Activated CD4-positive, CD25-positive, alpha-beta regulatory T cell treated with anti-CD3 and anti-CD28 coated beads, Interleukin-2, amount 50 U/mL, for 16 hours (primary cell): ENCODE measurements at regions not wholly inside any gene's neighbourhood (a gene's known extent, or its start where the extent isn't known, plus 50 kb on each side); places are given as distances from the start of the nearest gene placed in this dataset.

Experiments
- DNase-seq: peaks from one replicate; pipeline ENCODE4 v3.0.0-alpha.2; 2020; ENCODE audit warnings: low read depth, low spot score

DNA sequence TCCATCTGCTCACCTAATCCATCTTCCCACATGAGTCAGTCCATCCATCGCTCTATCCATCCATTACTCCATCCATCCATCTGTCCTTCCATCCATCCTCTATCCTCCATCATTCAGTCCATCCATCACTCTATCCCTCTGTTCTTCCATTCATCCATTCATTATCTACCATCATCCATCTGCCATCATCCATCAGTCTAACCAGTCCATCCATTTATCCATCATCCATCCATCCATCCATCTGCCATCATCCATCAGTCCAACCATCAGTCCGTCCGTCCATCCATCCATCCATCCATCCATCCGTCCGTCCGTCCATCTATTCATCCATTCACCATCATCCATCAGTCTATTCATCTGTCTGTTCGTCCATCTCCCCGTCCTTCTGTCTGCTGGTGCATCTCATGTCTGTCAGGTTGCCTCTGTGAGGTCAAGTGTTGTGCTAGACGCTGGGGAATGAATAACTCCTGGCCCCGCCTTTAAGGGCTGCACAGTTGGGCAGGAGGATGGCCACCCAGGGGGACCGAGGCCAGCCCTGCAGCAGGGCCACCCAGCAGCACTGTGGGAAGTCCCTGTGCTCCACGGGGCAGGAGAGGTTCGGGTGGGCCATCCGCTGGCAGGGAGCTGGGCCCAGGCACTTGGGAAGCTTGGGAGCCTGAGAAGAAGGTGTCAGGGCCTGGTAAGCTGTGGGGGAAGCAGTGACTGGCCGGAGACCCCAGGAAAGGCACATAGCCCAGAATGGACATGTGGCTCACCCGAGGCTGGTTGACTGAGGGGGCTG lies 137.1 kb downstream of the CTTN start:
- no peak for DNase-seq

DNA sequence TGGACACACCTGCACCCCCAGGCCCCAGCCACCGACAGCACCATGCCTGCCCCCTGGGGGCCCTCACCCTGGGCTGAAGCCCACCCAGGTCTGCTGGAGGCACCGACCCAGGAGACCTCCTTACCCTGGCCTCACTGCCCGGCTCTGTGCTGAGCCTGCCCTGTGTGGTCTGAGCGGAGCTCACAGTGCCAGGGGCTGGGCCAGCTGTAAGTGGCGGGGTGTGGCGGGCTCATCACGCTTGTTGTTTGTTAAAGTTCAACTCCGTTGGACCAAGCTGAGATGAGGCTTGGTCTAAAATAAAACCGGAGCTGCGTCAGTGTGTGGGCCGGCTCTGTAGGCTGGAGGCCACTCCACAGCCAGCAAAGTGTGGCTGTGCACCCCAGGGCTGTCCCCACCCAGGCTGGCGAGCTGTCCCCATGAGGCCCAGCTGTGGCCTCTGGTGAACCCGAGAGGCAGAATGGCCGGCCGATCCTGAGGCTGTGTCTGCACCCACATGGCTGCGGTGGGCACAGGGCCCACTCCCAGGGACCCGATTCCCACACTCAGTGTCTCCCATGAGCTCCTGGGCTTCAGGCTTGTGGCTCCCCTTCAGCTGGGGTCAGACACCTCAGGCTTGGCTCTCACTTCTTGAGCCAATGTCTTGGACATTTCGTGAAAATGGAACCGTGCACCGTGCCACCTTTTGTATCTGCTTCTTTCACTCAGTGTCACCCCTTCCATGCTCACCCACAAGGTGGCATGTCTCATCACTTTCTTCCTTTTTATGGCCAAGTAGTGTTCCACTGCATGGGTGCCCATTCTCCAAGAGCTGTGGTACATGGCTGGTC lies 137.9 kb downstream of the CTTN start:
- no peak for DNase-seq

DNA sequence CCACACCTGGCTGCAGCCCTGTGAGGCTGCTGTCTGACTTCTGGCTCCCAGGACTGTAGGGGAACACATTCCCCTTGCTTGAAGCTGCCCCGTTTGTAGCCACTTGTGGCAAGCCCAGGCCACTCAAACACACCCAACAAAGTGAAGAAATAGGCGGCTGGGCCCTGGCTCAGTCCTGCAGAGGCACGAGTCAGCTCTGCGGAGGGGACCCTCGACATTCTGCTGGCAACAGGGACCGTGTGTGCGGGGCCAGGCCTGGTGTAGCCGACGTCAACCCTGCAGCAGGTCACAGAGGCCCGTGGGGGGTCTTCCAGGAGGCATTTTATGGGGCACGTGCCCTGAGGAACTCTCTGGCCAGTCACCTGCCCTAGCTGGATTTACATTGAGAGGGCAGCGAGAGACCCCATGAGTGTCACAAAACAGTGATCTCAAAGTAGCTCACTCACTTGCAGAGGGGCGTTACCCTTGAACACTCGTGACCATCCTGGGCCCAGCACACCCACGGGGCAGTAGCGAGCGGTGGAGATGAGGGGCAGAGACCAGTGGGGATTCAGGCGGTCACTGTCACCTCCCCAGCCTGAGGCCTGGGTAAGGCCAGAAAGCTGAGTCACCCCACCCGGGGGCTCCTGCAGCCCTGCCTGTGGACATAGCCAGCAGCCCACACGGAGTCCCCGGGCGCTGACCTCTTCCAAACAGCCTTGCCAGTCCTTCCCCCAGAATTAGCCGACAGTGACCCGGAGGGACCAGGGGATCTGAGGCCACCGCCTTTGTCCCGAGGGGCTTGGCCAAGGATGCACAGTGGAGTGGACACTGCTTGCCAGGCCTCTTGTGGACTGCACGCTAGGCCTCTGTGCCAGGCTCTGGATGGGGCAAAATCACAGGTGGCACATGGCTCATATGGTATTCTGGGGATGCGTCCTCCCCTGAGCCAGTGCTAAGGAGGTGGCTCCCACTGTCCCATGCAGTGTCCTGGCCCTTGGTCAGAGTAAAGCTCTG lies 139.5 kb downstream of the CTTN start:
- DNase-seq = no peak

DNA sequence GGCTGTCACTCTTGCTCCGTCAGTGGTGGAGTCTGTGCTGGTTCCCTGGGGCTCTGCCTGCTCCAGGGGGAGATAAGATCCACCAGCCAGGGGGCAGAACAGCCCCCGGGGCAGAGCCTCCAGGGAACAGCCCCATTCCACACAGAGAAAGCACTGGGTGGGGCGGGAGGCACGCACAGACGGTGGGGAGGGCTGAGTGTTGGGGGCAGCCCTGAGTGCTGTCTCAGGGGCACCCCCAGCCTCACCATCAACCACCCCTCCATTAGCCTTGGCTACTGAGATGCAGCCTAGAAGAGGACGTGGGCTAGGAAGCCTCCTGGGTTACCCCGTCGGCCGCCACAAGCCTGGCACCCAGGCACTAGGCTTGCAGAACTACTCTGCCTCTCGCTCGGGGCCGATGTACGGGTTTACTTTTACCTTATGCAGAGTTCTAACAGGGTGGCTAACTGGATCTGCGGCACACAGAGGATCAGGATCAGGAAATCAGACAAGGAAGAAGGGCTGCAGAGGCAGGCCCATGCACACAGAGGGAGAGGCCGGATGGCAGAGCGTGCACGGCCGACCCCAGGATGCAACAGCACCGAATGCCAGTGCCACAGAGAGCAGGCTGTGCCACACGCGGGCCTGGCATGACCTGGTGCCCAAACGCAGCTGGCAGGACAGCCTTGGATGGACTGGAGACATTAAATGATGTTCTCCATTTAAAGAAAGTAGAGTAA lies 140.5 kb downstream of the CTTN start:
- no peak for DNase-seq

DNA sequence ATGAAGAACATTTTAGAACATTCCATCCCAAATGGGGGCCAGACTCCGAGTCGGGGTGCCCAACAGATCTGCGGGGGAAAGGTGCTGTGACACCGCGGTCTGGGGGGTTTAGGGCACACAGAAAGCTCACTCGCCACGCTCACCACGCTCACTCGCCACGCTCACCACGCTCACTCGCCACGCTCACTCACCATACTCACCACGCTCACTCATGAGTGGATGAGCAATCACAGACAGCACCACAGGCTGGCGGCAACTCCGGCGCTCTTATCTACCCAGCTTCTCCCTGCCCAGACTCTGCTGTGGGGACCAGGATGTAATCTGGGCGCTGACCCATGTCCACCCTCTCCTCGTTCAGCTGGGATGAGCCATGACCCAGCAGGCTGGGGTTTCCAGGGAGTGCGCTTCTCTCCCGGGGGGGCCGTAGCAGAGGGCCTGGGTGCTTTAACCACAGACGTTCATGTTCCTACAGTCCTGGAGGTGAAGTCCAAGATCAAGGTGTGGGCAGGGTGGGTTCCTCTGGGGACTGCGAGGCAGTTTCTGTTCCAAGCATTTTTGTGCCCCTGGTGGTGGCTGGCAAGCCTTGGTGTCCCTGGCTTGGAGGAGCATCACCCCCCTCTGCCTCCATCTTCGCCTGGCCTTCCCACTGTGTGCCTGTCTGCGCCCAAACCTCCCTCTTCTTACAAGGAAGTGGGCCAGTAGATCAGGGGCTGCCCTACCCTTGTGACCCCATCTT lies 141.2 kb downstream of the CTTN start:
- no peak for DNase-seq

DNA sequence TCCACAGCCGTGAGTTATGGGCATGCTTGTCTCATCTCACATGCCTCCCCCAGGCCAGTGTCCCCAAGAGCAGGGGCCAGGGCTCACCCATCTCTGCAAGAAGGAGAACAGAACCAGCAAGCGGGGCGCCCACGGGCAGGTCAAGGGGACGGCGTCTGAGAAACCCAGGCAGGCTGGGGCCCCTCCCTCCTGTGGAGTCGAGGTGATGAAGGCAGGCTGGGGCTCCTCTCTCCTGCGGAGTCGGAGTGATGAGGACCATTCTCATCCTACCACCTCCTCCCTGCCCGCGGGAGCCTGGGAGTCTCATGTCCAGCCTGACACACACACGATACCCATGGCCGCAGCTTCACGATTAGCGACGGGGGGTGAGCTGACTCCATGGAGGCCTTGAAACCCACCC lies 141.9 kb downstream of the CTTN start:
- DNase-seq = no peak

DNA sequence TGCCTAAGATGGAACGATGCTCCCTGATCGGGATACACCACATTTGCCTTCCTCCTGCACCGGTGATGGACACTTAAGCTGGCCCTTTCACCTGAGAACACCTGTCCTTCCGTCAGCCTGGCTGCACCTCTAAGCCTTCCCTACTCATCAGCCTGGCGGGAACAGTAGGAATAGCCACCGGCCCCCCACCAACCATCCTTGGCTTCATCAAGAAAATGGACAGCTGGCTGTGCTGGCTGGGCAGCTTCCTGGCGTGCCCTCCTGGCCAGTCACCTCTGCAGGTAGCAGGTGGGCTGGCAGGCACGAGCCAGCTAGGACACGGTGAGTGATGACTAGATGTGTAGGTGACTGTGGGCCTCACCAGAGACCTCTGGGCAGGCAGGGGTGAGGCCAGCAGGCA lies 142.8 kb downstream of the CTTN start:
- DNase-seq = no peak

DNA sequence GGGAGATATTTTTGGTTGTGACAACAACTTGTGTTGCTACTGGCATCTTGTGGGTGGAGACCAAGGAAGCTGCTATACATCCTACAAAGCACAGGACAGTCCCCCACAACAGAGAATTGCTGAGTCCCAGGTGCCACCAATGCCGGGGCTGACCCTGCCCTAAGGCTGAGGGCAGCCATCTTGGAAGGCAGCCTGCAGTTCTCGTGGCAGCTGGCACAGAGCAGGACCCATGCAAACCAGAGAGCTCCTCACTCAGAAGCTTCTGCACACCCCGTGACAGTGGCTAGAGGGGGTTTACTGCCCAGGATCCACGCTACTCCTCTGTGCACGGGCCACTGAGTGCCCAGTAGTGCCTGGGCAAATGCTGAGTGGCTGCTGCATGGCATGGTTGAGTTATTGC lies 143.4 kb downstream of the CTTN start:
- no peak for DNase-seq

DNA sequence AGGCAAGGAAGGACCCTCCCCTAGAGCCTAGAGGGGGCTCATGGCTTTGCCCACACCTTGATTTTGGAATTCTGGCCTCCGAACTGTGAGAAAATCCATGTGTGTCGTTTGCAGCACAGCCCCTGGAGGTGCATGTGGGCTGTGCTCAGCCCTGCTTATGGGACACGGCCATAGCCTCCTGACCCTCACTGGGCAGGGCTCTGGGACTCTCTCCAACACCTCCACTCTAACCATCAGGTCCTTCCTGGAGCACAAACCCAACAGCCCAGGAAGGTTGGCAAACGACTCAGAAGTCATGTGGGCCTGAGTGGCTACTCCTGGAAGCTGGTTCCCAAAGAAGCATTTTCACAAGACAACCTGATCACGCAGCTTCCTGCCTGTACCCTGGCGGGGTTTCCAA lies 144.1 kb downstream of the CTTN start:
- no peak for DNase-seq

DNA sequence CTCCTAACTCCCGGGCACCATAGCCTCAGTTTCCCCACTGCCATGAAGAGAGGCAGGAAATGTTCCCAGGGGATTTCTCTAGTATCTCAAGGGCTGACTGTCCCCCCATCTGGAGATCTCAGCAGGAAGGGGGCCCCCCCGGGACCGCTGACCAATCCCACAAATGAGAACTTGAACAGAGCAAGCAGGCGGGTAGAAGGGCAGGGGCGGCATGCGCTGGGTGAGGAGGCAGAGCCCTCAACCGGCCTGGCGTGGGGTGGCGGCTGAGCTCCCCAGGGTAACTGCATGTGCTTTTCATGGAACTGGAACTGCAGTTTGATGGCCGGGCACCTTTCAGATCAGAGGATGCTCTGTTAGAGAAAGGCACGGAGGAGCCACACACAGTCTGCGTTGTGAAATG lies 144.5 kb downstream of the CTTN start:
- DNase-seq = no peak

DNA sequence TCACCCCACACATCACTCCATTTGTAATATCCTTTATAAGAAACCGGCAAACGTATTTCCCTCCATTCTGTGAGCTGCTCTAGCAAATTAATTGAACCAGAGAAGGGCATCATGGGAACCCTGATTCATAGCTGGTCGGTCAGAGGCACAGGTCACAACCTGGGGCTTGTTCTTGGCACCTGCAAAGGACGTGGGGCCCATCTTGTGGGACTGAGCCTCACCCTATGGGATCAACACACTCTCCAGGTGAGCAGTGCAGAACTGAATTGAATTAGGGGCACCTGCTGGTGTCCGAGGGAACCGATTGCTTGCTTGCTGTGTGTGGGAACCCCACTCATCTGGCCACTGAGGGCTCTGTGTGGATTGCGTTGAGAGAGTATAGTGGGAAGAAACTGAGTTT lies 145.3 kb downstream of the CTTN start:
- no peak for DNase-seq

DNA sequence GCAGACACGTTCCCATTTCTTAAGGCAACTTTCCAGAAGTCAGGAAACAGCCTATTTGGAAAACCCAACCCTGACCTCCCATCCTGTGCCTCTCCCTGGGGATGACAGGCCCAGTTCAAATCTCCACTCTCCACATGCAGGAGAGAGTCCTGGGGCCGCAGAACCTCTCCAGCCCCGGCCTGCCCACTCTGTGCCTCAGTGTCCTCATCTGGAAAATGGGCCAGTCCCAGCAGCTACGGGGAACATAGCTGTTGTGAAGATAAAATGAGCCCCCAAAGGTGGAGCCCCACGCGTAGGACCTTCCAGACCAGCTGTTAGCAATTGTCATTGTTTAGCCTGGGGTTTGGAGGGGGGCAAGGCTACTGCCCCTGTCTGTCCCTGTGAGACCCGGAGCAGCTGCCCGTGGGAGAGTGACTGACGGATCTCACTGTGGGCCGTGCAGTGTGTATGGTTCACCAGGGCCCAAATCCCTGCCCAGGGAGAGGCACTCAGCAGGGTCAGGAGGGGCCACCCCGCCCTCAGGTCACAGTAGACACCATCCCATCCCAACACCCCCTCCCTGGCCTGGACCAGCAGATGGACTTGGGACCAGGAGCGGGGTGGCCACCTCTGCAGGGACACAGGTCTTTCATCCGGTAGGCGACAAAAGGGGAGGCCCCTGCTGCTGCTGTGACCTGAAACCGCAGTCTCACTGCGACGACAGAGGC lies 145.9 kb downstream of the CTTN start:
- no peak for DNase-seq

DNA sequence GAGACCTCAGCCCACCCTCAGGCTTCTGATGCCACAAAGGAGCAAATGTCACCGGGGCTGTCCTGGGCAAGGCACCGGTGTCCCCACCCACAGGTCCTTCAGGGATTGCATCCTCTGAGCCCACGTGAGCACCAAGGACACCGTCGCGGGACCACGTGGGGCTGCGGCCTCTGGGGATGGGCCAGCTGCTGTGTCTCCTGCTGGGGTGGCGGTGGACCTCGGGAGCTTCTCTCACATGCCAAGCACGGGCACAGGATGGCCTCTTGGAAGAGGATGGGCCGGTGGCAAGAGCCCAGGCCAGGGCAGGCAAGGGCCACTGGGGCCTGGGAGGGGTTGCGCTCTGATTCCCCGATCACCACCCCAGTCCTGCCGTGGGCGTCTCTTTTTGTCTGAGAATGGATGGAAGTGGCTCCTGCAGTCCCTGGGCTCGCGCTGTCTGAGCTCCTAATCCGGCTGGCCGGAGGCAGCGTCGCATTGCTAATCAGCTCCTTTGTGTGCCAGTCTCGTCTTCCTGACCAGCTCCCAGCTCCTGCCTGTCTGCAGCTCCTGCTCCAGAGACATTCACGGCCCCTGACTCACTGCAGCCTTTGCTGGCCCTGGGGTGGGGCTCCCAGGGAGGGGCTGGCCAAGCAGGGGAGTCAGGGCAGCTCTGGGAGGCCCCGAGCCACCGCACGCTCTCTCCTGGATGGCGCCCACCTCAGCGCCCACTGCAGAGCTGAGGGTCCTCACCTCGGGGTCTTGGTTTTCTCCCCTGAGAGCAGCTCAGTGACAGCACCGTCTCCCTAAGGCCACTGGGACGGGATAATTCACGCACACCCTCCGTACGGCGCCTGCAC lies 146.7 kb downstream of the CTTN start:
- DNase-seq = no peak

DNA sequence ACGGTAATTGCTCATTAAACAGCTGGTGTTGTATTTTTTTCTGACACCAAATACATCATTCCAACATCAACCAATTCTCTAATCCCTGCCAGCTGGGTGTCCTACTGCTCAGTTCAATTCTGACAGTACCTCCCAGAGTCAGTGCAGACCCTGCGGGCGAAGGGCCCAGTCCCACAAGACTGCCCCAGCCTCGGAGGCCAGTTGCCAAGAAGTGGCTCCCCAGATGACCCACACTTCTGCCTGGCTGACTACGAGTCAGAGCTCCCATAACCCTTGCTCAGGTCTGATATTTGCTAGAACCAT lies 147.2 kb downstream of the CTTN start:
- no peak for DNase-seq

DNA sequence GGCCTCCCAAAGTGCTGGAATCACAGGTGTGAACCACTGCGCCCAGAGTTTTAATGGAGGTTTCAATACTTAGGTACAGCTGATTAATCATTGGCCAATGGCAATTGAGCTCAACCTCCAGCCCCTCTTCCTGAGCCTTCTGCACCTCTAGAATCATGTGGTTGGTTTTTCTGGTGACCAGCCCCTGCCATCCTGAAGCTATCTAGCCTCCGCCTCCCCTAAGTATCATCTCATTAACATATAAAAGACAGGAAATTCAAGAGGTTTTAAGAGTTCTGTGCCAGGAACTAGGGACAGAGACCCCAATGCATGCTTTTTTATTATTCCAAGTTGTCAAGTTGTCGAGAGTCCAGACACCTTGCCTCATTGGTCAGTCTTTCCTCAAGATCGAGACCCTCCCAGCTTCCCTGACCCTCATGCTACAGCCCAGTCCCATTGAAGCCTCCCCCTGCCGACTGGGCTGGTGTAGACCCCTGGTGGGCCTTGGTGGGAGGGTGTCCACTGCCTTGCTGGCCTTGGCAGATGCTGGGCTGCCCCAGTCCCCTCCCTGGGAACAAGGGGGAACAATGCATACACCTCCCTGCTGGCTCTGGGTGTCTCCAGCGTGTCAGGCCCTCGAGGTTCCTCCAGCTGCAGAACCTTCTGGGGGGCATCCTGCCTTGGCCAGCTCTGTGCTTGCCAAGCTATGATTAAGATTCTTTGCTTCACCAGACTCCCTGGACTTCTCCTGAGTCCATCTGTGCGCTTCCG lies 148.0 kb downstream of the CTTN start:
- DNase-seq = no peak

DNA sequence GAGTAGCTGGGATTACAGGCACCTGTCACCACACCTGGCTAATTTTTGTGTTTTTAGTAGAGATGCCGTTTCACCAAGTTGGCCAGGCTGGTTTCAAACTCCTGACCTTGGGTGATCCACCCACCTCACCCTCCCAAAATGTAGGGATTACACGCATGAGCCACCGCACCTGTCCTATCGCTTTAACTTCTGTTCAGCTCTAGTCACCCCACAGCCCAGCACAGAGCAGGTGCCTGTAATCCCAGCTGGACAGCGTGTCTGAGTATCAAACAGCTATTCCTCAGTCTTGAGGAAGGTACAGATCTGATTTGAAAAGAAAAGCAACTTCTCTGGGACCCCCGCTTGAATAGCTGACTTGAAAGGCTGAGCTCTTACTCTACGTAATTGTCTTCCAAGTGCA lies 149.1 kb downstream of the CTTN start:
- DNase-seq = no peak

DNA sequence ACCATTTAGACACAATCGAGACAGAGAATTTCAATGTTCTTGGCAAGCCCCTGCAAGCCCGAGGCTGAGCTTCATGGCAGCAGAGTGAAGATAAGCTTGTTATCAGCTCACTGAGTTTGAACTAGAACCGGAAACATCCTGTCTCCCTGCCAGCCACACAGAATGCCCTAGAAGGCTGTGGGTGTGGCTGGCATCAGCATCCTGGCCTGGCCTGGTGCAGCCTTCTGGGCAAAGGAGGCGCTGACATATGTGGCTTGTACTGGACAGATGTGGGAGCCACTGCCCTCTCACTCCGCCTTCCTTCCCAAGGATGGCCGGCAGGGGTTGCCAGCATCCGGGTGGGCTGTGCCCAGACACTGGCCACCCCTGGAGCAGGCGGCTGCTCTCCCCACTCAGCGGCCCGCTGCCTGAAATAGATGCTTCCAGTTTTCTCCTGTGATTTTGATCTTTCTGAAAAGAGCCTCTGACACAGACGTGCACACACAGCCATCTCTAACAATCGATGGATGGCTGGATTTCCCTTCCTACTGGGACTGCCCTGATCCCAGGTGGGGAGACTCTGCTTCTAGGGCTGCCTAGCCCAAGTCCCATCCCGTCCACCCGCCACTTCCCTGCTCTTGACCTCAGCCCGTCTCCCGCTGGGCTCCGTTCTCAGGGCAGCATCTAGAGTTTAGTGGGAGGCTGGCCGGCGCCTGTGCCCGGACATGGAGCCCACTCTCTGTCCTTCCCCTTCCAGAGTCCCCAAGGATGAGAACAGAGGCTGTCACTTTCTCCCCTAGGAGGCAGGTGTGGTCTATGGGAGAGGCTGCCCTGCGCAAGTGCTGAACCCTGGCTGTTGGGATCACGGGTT lies 149.7 kb downstream of the CTTN start:
- no peak for DNase-seq

DNA sequence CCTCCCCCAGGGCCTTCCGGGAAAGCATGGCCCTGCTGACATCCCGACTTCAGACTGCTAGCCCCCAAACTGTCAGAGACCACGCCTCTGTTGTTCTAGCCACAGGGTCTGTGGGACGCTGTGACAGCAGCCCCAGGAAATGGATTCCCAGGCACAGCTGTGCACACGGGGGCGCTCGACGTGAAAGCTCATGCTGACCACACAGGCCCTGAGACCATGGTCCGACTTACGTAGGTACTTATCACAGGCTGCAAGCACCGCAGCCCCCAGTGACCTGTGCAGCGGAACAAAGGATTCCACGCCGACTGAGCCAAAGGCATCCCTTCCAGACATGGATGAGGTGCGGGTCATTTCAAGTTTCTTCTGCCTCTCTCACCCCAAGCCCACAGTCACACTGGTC lies 150.6 kb downstream of the CTTN start:
- no peak for DNase-seq
